Activated B cell treated with CpG ODN at 0.5 μM for 24 hours (primary cell): ENCODE measurements at regions not wholly inside any gene's neighbourhood (a gene's known extent, or its start where the extent isn't known, plus 50 kb on each side); places are given as distances from the start of the nearest gene placed in this dataset.

Experiments
- ATAC-seq: fragments of 200-7000 bp; cut with Tn5 transposase; one replicate; pipeline ENCODE4 v1.10.0; 2021; ENCODE audit warnings: low read depth, mild to moderate bottlenecking, moderate library complexity
- CTCF ChIA-PET: fragments of 350-600 bp; sonication (Branson Sonifier 250); formaldehyde crosslinking; loops from one replicate; lab custom pipeline; 2021; ENCODE audit warnings: antibody characterized with exemption; lab: Charles Lee
- POLR2A ChIA-PET: fragments of 350-600 bp; sonication (Branson Sonifier 250); formaldehyde crosslinking; loops from one replicate; lab custom pipeline; 2021; ENCODE audit warnings: antibody characterized with exemption; lab: Charles Lee
- DNase-seq: peaks from one replicate; pipeline ENCODE4 v3.0.0; 2022
- H3K27ac Mint-ChIP-seq: one replicate; pipeline ENCODE4 v1.8.0; 2020; ENCODE audit warnings: mixed read lengths
- H3K27me3 Mint-ChIP-seq: one replicate; pipeline ENCODE4 v1.8.0; 2021; ENCODE audit warnings: mixed read lengths
- H3K36me3 Mint-ChIP-seq: one replicate; pipeline ENCODE4 v1.8.0; 2021; ENCODE audit warnings: low read depth, mixed read lengths
- H3K4me1 Mint-ChIP-seq: one replicate; pipeline ENCODE4 v1.8.0; 2021; ENCODE audit warnings: mixed read lengths
- H3K4me3 Mint-ChIP-seq: one replicate; pipeline ENCODE4 v1.8.0; 2020; ENCODE audit warnings: mild to moderate bottlenecking, mixed read lengths
- H3K9me3 Mint-ChIP-seq: one replicate; pipeline ENCODE4 v1.8.0; 2020; ENCODE audit warnings: mixed read lengths
- intact Hi-C: fragments of 100-400 bp; cut with micrococcal nuclease; formaldehyde crosslinking; loops from one replicate; pipeline ENCODE4 v1.15.1; 2024
- TF ChIP-seq, protein P1 (sequence below): fragments of 200-600 bp; IDR thresholded peaks from one replicate; pipeline ENCODE4 v1.8.0; 2022; ENCODE audit warnings: antibody characterized with exemption, mild to moderate bottlenecking

DNA sequence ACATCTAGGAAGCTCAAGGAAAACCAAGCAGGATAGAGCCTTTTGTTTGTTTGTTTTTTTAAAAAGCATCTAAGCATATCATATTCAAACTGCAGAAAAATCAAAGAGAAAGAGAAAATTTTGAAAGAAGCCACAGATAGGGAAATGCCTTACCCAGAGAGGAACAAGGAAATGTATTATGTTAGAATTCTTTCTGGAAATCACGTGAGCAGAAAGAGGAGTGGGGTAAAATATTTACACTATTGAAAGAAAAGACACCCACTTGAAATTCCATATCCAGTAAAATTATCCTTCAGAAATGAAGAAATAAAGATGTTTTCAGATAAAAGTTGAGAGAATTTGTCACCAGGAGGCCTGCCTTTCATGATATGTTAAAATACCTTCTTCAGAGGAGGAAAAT lies 775.7 kb upstream of the IGFBP3 start:
- TF ChIP-seq, protein P1, sequence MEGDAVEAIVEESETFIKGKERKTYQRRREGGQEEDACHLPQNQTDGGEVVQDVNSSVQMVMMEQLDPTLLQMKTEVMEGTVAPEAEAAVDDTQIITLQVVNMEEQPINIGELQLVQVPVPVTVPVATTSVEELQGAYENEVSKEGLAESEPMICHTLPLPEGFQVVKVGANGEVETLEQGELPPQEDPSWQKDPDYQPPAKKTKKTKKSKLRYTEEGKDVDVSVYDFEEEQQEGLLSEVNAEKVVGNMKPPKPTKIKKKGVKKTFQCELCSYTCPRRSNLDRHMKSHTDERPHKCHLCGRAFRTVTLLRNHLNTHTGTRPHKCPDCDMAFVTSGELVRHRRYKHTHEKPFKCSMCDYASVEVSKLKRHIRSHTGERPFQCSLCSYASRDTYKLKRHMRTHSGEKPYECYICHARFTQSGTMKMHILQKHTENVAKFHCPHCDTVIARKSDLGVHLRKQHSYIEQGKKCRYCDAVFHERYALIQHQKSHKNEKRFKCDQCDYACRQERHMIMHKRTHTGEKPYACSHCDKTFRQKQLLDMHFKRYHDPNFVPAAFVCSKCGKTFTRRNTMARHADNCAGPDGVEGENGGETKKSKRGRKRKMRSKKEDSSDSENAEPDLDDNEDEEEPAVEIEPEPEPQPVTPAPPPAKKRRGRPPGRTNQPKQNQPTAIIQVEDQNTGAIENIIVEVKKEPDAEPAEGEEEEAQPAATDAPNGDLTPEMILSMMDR, result no peak

DNA sequence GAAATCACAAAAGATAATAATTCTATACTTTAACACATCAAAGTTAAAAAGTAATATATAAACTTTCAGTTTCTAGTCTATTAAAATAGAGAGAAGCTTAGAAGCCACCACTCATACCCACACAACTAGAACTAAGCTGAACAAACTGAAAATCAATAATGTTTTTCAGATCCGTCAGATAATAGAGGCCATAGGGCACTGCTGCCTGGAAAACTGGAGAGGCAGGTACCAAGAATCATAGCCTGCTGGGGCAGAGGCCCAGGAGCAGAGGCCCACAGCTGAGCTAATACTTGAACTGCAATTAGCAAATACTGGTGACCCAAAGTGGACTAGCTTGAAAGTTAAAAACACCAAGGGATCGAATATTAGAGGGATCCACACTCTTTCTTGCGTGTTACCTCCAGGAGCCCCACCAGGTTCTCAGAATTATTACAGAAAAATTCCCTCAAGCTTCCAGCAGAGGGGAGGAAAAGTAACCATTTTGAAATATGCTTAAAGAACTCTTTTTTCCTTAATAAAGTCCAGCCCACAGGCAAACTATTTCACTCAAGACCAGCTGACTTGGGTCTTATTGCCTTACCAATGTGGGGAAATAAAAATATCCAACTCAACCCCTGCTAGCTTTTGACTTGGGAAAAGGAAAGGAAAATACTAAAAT lies 774.1 kb upstream of the IGFBP3 start:
- Mint-ChIP-seq H3K4me3 (no peak overlapping the region), H3K9me3 (no peaks in the 10 kb centered on the region), H3K36me3 (no peaks in the 10 kb centered on the region), H3K4me1 (no peaks in the 10 kb centered on the region), H3K27me3 (no peaks in the 10 kb centered on the region), H3K27ac (no peak overlapping the region)
- ATAC-seq (no peak), DNase-seq (no peak)
- ChIA-PET POLR2A (no interaction called here), CTCF (no interaction called here)
- intact Hi-C loops, result no loop called here
- TF ChIP-seq, protein P1, result no peak

More for the DNA sequence above, 775.7 kb upstream of the IGFBP3 start:
- CTCF ChIA-PET, result no interaction called here
- peaks cover 2% of the 10 kb centered on the region for H3K9me3 Mint-ChIP-seq
- POLR2A ChIA-PET, result no interaction called here
- intact Hi-C loops, result no loop called here
- DNase-seq, result no peak
- no peak overlapping the region for H3K4me3 Mint-ChIP-seq
- ATAC-seq, result no peak
- no peaks in the 10 kb centered on the region for H3K27me3 Mint-ChIP-seq
- no peak overlapping the region for H3K27ac Mint-ChIP-seq
- no peaks in the 10 kb centered on the region for H3K4me1 Mint-ChIP-seq
- H3K36me3 Mint-ChIP-seq, result no peaks in the 10 kb centered on the region

DNA sequence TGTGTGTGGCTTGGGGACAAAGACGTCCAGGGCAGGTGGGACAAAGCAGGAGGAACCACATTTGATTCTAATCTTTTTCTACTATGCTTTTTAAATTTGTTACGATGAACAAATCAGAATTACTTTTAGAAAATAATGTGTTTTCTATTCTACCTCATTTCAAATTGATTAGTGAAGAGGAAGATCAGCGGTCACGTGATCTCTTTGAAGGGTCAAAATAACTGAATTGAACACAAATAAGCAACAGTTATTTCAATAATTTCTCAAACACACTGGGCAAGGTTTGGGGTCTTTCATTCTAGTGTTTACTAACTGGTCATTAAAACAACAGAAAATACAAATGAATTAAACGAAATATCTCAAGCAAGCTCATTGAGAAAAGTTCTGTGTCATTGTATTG lies 773.0 kb upstream of the IGFBP3 start:
- POLR2A ChIA-PET, result no interaction called here
- no peaks in the 10 kb centered on the region for H3K4me1 Mint-ChIP-seq
- intact Hi-C loops, result no loop called here
- DNase-seq (no peak), ATAC-seq (no peak)
- TF ChIP-seq, protein P1, result no peak
- H3K27me3 Mint-ChIP-seq, result no peaks in the 10 kb centered on the region
- H3K4me3 Mint-ChIP-seq, result no peak overlapping the region
- no peaks in the 10 kb centered on the region for H3K36me3 Mint-ChIP-seq
- H3K9me3 Mint-ChIP-seq, result no peaks in the 10 kb centered on the region
- CTCF ChIA-PET, result no interaction called here
- H3K27ac Mint-ChIP-seq, result no peak overlapping the region

DNA sequence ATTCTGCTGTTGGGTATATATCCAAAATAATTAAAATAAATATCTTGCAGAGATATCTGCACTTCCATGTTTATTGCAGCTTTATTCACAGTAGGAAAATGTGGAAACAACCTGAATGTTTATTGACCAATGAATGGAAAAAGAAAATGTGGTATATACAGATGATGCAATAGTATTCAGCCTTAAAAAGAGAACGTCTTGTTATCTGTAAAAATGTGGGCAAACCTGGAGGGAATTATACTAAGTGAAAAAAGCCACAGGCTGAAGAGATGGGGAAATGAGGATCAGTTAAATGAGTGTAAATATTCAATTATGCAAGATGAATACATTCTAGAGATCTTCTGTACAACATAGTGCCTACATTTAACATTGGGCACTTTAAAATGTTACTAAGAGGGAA lies 766.1 kb upstream of the IGFBP3 start:
- Mint-ChIP-seq H3K27me3 (no peaks in the 10 kb centered on the region), H3K27ac (no peak overlapping the region), H3K36me3 (no peaks in the 10 kb centered on the region), H3K4me3 (no peak overlapping the region), H3K4me1 (no peaks in the 10 kb centered on the region), H3K9me3 (no peaks in the 10 kb centered on the region)
- CTCF ChIA-PET, result no interaction called here
- ATAC-seq (no peak), DNase-seq (no peak)
- intact Hi-C loops, result no loop called here
- POLR2A ChIA-PET, result no interaction called here
- TF ChIP-seq, protein P1, result no peak

DNA sequence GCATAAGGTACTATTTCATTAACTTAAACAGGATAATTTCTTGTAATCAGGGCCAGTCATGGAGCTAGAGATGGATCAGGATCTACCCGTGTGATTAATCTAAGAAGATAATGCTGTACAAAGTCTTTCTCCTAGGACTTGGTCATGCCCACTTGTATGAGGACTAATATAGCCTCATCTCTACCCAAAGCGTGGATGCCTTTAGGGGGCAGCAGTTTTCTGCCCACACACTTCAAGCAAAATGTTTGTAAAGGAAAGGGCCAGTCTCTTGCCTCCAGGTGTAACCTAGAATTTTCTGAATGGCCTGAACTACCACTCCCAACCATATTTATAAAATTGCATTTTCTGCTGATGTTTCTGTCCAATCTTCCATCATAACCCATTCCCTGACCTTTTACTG lies 764.0 kb upstream of the IGFBP3 start:
- ChIA-PET CTCF (no interaction called here), POLR2A (no interaction called here)
- TF ChIP-seq, protein P1, result no peak
- DNase-seq (no peak), ATAC-seq (no peak)
- Mint-ChIP-seq H3K4me1 (no peaks in the 10 kb centered on the region), H3K9me3 (no peaks in the 10 kb centered on the region), H3K36me3 (no peaks in the 10 kb centered on the region), H3K27ac (no peak overlapping the region), H3K4me3 (no peak overlapping the region), H3K27me3 (no peaks in the 10 kb centered on the region)
- intact Hi-C loops, result no loop called here
